HUES64 (cell line): ENCODE measurements at regions not wholly inside any gene's neighbourhood (a gene's known extent, or its start where the extent isn't known, plus 50 kb on each side); places are given as distances from the start of the nearest gene placed in this dataset.

Experiments used
- H3K27ac ChIP-seq: 2 replicates; pipeline ENCODE4 v1.7.0; 2013; ENCODE audit warnings: low read depth, low read length, inconsistent platforms
- H3K27me3 ChIP-seq: 2 replicates; pipeline ENCODE4 v1.6.1; 2013; ENCODE audit warnings: mild to moderate bottlenecking, low read length; ENCODE audit not compliant: insufficient read depth
- H3K36me3 ChIP-seq: 2 replicates; pipeline ENCODE4 v1.6.1; 2013; ENCODE audit warnings: mild to moderate bottlenecking, low read length; ENCODE audit not compliant: insufficient read depth
- H3K4me1 ChIP-seq: 2 replicates; pipeline ENCODE4 v1.6.1; 2013; ENCODE audit warnings: mild to moderate bottlenecking, low read length, moderate library complexity; ENCODE audit not compliant: insufficient read depth
- H3K4me3 ChIP-seq: 2 replicates; pipeline ENCODE4 v1.5.1; 2013; ENCODE audit warnings: mild to moderate bottlenecking, low read length, moderate library complexity
- H3K9ac ChIP-seq: 2 replicates; pipeline ENCODE4 v1.6.1; 2013; ENCODE audit warnings: mild to moderate bottlenecking, low read depth, low read length
- H3K9me3 ChIP-seq: 2 replicates; pipeline ENCODE4 v1.6.1; 2013; ENCODE audit warnings: low read depth, low read length; ENCODE audit not compliant: insufficient read depth
- WGBS: fragments of 150-250, 120-280 bp; methylation state at CpG from one replicate; pipeline ENCODE4 v1.1.7; 2013; ENCODE audit warnings: missing lambda C conversion rate; 5-methylcytosine and 5-hydroxymethylcytosine counted together

- 99% methylated on average over 5 of the region's 5 CpGs for WGBS
- Histone ChIP-seq H3K27me3 (no peaks in the 10 kb centered on the region), H3K9me3 (0 out of 2 replicates have a peak, but pooled peaks cover 3% of the 10 kb centered on the region), H3K36me3 (no peaks in the 10 kb centered on the region), H3K4me3 (no peak overlapping the region), H3K27ac (no peak overlapping the region), H3K4me1 (no peaks in the 10 kb centered on the region), H3K9ac (no peak overlapping the region)
Measured at GRCh38 chr4:156654410-156654809, 317.2 kb downstream of the PDGFC start.

DNA sequence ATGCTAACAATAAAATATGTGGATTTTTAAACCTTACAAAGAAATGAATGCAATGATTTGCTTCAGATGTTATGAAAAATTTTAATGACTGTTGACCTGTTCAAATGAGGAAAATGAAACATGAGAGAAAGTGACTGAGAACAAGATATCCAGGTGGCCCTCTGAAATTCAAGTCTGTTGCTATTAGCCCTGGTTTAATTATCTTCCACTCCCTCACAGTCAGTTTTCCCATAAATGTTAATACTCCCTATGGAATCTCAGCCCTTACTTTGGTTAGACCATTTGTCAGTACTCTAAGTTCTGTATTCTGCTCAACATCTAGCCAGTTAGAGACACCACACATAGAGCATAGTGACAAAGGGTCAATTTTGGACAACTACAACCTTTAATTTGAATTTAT is 327.8 kb downstream of the PDGFC start:
- H3K4me1 ChIP-seq = no peaks in the 10 kb centered on the region
- H3K27ac ChIP-seq = no peak overlapping the region
- H3K9me3 ChIP-seq = no peaks in the 10 kb centered on the region
- H3K9ac ChIP-seq = no peak overlapping the region
- no peak overlapping the region for H3K4me3 ChIP-seq
- H3K27me3 ChIP-seq = no peaks in the 10 kb centered on the region
- H3K36me3 ChIP-seq = no peaks in the 10 kb centered on the region

DNA sequence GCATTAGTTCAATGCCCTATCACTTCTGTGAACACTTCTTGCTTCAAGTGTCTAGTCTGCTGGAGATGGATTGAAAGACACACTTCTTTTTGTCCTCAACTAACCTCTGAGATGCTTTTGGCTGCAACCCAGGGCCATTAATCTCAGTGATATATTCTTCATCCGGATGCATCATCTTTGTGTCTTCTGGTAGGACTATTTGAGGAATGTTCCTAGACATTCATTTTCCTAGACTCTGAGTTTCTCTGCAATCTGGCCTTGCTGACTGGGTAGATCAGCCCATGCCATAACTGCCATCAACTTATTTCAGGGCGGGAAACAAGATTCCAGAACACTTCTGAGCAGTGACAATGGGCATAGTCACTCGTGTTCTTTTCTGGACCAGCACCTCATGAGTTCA is 329.4 kb downstream of the PDGFC start:
- Histone ChIP-seq H3K27me3 (no peaks in the 10 kb centered on the region), H3K9ac (no peak overlapping the region), H3K4me1 (peaks cover 6% of the 10 kb centered on the region; the same call in 1 of the 2 replicates), H3K27ac (no peak overlapping the region), H3K9me3 (no peaks in the 10 kb centered on the region), H3K4me3 (no peak overlapping the region), H3K36me3 (no peaks in the 10 kb centered on the region)
- WGBS = 91% methylated on average over 3 of the region's 3 CpGs

DNA sequence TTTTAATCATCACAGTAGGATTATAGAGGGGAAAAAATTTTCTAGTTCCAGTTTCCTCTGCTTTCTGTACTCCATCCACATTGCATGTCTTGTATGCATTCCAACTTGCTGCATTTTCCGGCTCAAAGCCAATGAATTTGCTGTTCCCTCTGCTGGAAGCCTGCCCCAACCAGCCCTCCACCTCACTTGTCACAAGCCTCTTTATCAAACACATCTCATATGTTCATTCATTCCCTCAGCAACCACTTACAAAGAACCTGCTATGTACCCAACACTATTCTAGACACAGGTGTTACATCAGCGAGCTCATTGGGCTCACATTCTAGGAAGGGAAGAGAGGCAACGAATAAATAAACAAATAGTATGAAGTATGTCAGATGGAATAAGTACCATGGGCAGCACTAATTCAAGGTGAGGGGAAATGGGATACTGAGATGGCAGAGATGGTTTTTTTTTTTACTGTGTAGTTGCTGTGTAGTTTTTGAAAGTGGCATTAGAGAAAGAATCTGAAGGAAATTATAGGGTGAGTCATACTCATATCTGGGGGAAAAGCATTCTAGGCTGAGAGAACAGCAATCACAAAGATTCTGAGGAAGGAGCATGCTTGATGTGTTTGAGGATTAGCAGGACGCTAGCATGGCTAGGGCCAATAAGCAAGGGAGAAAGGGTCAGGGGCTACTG is 332.5 kb downstream of the PDGFC start:
- H3K4me3 ChIP-seq = no peak overlapping the region
- no peak overlapping the region for H3K9ac ChIP-seq
- 92% methylated on average over 4 of the region's 4 CpGs for WGBS
- H3K27me3 ChIP-seq = no peaks in the 10 kb centered on the region
- H3K4me1 ChIP-seq = peaks cover 20% of the 10 kb centered on the region; the same call in 1 of the 2 replicates
- no peaks in the 10 kb centered on the region for H3K9me3 ChIP-seq
- H3K36me3 ChIP-seq = no peaks in the 10 kb centered on the region
- no peak overlapping the region for H3K27ac ChIP-seq

DNA sequence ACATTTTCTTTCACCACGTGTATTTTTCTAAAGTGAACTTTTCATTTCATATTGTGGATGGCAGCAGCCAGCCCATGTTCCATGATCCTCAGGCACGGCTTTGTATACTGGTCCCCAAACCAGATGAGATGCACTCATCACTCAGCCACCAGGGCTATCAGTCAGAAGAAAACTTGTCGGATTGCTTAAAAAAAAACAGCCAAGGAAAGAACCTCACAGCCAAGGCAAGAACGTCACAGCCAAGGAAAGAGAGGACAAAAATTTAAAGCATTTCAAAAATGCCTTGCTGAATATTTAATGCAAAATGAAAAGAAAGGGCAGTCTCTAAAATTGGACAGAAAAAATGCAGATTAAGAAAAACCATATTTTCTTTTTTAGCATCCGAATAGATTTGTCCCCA is 333.3 kb downstream of the PDGFC start:
- peaks cover 22% of the 10 kb centered on the region; the same call in 1 of the 2 replicates for H3K4me1 ChIP-seq
- no peak overlapping the region for H3K9ac ChIP-seq
- H3K4me3 ChIP-seq = no peak overlapping the region
- WGBS = 85% methylated on average over 5 of the region's 5 CpGs
- no peak overlapping the region for H3K27ac ChIP-seq
- H3K9me3 ChIP-seq = no peaks in the 10 kb centered on the region
- no peaks in the 10 kb centered on the region for H3K36me3 ChIP-seq
- no peaks in the 10 kb centered on the region for H3K27me3 ChIP-seq

GRCh38 chr4:156636381-156636780 is 335.2 kb downstream of the PDGFC start:
- H3K36me3 ChIP-seq = no peaks in the 10 kb centered on the region
- H3K9ac ChIP-seq = no peak overlapping the region
- no peaks in the 10 kb centered on the region for H3K9me3 ChIP-seq
- no peak overlapping the region for H3K4me3 ChIP-seq
- H3K27ac ChIP-seq = no peak overlapping the region
- H3K4me1 ChIP-seq = peaks cover 22% of the 10 kb centered on the region; the same call in 1 of the 2 replicates
- no peaks in the 10 kb centered on the region for H3K27me3 ChIP-seq
- 92% methylated on average over 3 of the region's 4 CpGs for WGBS

DNA sequence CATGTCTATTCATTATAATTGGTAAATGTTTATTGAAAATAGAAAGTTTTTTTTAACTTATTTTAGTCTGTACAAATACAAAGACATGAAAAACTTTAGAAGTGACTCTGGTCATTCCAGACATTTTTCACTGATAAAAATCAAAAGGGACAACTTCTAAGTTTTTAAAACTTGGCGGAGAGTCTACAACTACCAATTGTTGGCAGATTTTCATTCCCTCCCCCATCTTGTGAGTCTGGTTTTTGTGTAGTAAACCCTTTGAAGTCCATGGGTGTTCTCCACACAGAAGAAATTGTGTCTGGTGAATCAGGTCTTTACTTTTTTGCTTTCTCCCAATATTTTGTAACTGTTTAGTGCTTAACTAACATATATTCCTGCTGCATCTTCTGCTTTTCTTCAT is 336.5 kb downstream of the PDGFC start:
- Histone ChIP-seq H3K27me3 (no peaks in the 10 kb centered on the region), H3K36me3 (no peaks in the 10 kb centered on the region), H3K4me3 (no peak overlapping the region), H3K9ac (no peak overlapping the region), H3K9me3 (no peaks in the 10 kb centered on the region), H3K27ac (no peak overlapping the region), H3K4me1 (peaks cover 22% of the 10 kb centered on the region; the same call in 1 of the 2 replicates)
- 100% methylated on average over 1 of the region's 1 CpG for WGBS

- Histone ChIP-seq H3K4me1 (peaks cover 22% of the 10 kb centered on the region; the same call in 1 of the 2 replicates), H3K9me3 (no peaks in the 10 kb centered on the region), H3K36me3 (no peaks in the 10 kb centered on the region), H3K27ac (no peak overlapping the region), H3K9ac (no peak overlapping the region), H3K27me3 (no peaks in the 10 kb centered on the region), H3K4me3 (no peak overlapping the region)
- WGBS = 100% methylated on average over 1 of the region's 1 CpG
Measured at GRCh38 chr4:156634612-156635011, 337.0 kb downstream of the PDGFC start.

- Histone ChIP-seq H3K9me3 (0 out of 2 replicates have a peak, but pooled peaks cover under 1% of the 10 kb centered on the region), H3K36me3 (no peaks in the 10 kb centered on the region), H3K4me1 (peaks cover 22% of the 10 kb centered on the region; the same call in 1 of the 2 replicates), H3K4me3 (no peak overlapping the region), H3K27me3 (no peaks in the 10 kb centered on the region), H3K27ac (no peak overlapping the region), H3K9ac (no peak overlapping the region)
- WGBS = 100% methylated on average over 4 of the region's 5 CpGs
Measured at GRCh38 chr4:156633847-156634246, 337.8 kb downstream of the PDGFC start.

DNA sequence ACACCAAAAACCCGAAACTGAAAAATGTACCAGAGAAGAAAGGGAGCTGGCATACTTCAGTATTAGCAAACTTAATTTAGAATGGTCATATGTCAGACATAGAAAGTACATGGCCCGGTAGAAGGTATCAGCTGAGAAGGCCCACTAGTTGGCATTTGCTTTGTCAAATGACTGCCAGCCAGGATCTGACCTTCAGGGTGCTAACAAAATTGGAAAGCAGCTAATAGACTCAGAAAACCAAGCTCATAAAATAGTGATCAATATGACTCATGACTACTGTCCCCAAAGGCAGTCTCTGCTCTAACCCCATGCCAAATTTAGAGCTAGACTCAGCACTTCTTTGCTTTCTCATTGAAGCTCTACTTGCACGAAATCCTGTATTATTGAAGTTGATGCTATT is 342.7 kb downstream of the PDGFC start:
- no peaks in the 10 kb centered on the region for H3K36me3 ChIP-seq
- no peak overlapping the region for H3K4me3 ChIP-seq
- peaks cover 17% of the 10 kb centered on the region for H3K9me3 ChIP-seq
- H3K27me3 ChIP-seq = no peaks in the 10 kb centered on the region
- no peak overlapping the region for H3K9ac ChIP-seq
- H3K4me1 ChIP-seq = no peaks in the 10 kb centered on the region
- H3K27ac ChIP-seq = no peak overlapping the region
- 98% methylated on average over 3 of the region's 3 CpGs for WGBS

- no peaks in the 10 kb centered on the region for H3K36me3 ChIP-seq
- peaks cover 12% of the 10 kb centered on the region for H3K9me3 ChIP-seq
- H3K27ac ChIP-seq = no peak overlapping the region
- H3K4me3 ChIP-seq = no peak overlapping the region
- no peak overlapping the region for H3K9ac ChIP-seq
- 97% methylated on average over 2 of the region's 3 CpGs for WGBS
- H3K27me3 ChIP-seq = no peaks in the 10 kb centered on the region
- no peaks in the 10 kb centered on the region for H3K4me1 ChIP-seq
Measured at GRCh38 chr4:156623376-156623775, 348.2 kb downstream of the PDGFC start.

- no peak overlapping the region for H3K9ac ChIP-seq
- WGBS = 87% methylated on average over 1 of the region's 1 CpG
- H3K4me1 ChIP-seq = no peaks in the 10 kb centered on the region; the same call in 1 of the 2 replicates
- H3K27me3 ChIP-seq = no peaks in the 10 kb centered on the region
- H3K27ac ChIP-seq = no peak overlapping the region
- no peaks in the 10 kb centered on the region for H3K9me3 ChIP-seq
- no peaks in the 10 kb centered on the region for H3K36me3 ChIP-seq
- no peak overlapping the region for H3K4me3 ChIP-seq
Measured at GRCh38 chr4:156620786-156621185, 350.8 kb downstream of the PDGFC start.
